K562 (cell line): ENCODE measurements at regions not wholly inside any gene's neighbourhood (a gene's known extent, or its start where the extent isn't known, plus 50 kb on each side); places are given as distances from the start of the nearest gene placed in this dataset.

ENCODE experiments used
- ATAC-seq: fragments of 200-7000 bp; cut with Tn5 transposase; 3 replicates; pipeline ENCODE4 v1.9.1; 2020; ENCODE audit warnings: moderate library complexity
- BruUV-seq: library from RNA; stranded (reverse); fragments of 400-500 nt; replicated peaks from 2 replicates; lab custom pipeline; 2021; lab: Mats Ljungman, UMichigan
- CTCF ChIA-PET: fragments of 300-600 bp; formaldehyde crosslinking; extraction: SDS; loops from one replicate; lab custom pipeline; 2021; ENCODE audit warnings: low intra/inter-chr PET ratio; lab: Yijun Ruan, JAX
- POLR2A ChIA-PET: fragments of 300-600, 350-650 bp; sonication (Branson Sonifier 250); formaldehyde crosslinking; extraction: SDS; loops from one replicate; lab custom pipeline; 2021; ENCODE audit warnings: antibody characterized with exemption, inconsistent platforms; lab: Yijun Ruan, JAX
- DNase-seq, 4 experiments: peaks; one replicate each; pipeline versions ENCODE4 v3.0.0 to v3.0.0-alpha.2; 2011 to 2018; ENCODE audit warnings: low spot score in 3 of 4, mixed read lengths in 3 of 4; ENCODE audit errors: extremely low read depth in 1 of 4
- FAIRE-seq: peaks from 2 replicates; lab custom pipeline; 2011; peaks lifted over from hg19 to GRCh38; lab: Jason Lieb, UNC
- H2AFZ ChIP-seq: 2 replicates; pipeline ENCODE4 v1.6.0; 2011; ENCODE audit warnings: low read depth, low read length, control low read depth, inconsistent platforms
- H3K27ac ChIP-seq: fragments of 200-600 bp; 3 replicates; pipeline ENCODE4 v1.8.0; 2011; ENCODE audit warnings: low read depth, mild to moderate bottlenecking, control low read depth, inconsistent platforms, low read length, moderate library complexity, mixed read lengths; ENCODE audit errors: extremely low read depth
- H3K27me3 ChIP-seq, 2 experiments: fragments of 300-600 bp in 1 of 2; 2 replicates in 1 of 2; 3 replicates in 1 of 2; pipeline versions ENCODE4 v1.6.0 to v1.8.0; 2011; ENCODE audit warnings: inconsistent platforms in 2 of 2, low read length in 2 of 2, mild to moderate bottlenecking in 1 of 2, mixed read lengths in 1 of 2, moderate library complexity in 1 of 2; ENCODE audit not compliant: control insufficient read depth in 2 of 2, insufficient read depth in 2 of 2
- H3K36me3 ChIP-seq: fragments of 300-600 bp; 3 replicates; pipeline ENCODE4 v1.8.0; 2011; ENCODE audit warnings: mild to moderate bottlenecking, low read length, inconsistent platforms; ENCODE audit not compliant: control insufficient read depth, insufficient read depth
- H3K4me1 ChIP-seq, 2 experiments: fragments of 200-600 bp in 1 of 2; replicated peaks in 1 of 2; 2 replicates in 1 of 2; 3 replicates in 1 of 2; pipeline versions ENCODE4 v1.5.1 to v1.8.0; 2011; ENCODE audit warnings: inconsistent platforms in 2 of 2, low read length in 2 of 2, mild to moderate bottlenecking in 1 of 2, mixed read lengths in 1 of 2, moderate library complexity in 1 of 2; ENCODE audit not compliant: control insufficient read depth in 2 of 2, insufficient read depth in 2 of 2
- H3K4me2 ChIP-seq: 2 replicates; pipeline ENCODE4 v1.6.1; 2011; ENCODE audit warnings: low read length, control low read depth, inconsistent platforms, mixed read lengths; ENCODE audit not compliant: insufficient read depth
- H3K4me3 ChIP-seq: fragments of 200-600 bp; sonication (generic), shearing (Covaris generic); 2 replicates; pipeline ENCODE4 v1.5.1; 2016; ENCODE audit warnings: control low read depth, inconsistent platforms
- H3K79me2 ChIP-seq: fragments of 200-600 bp; 3 replicates; pipeline ENCODE4 v1.8.0; 2011; ENCODE audit warnings: low read length, inconsistent platforms; ENCODE audit not compliant: control insufficient read depth, insufficient read depth
- H3K9ac ChIP-seq, 2 experiments: 2 replicates each; pipeline versions ENCODE4 v1.6.0 to v1.6.1; 2011; ENCODE audit warnings: low read depth in 2 of 2, low read length in 2 of 2, control low read depth in 1 of 2, inconsistent platforms in 1 of 2, mild to moderate bottlenecking in 1 of 2, mixed read lengths in 1 of 2; ENCODE audit not compliant: insufficient read depth in 1 of 2
- H3K9me1 ChIP-seq: one replicate; pipeline ENCODE4 v1.6.0; 2011; ENCODE audit warnings: inconsistent platforms, mild to moderate bottlenecking, low read length, moderate library complexity; ENCODE audit not compliant: control insufficient read depth, insufficient read depth
- H3K9me3 ChIP-seq: replicated peaks from 2 replicates; pipeline ENCODE4 v1.5.1; 2011; ENCODE audit warnings: low read depth, low read length, inconsistent platforms; ENCODE audit not compliant: control insufficient read depth, insufficient read depth
- H4K20me1 ChIP-seq: replicated peaks from 2 replicates; pipeline ENCODE4 v1.6.1; 2011; ENCODE audit warnings: low read length, inconsistent platforms, mixed read lengths; ENCODE audit not compliant: control insufficient read depth, insufficient read depth
- ADNP ChIP-seq: fragments of 200-800 bp; sonication (Bioruptor generic); IDR thresholded peaks from 2 replicates; pipeline ENCODE4 v1.6.1; 2016; ENCODE audit warnings: missing genetic modification characterization, missing compliant biosample characterization
- E2F4 ChIP-seq: sonication (generic); formaldehyde crosslinking; IDR thresholded peaks from 2 replicates; pipeline ENCODE4 v1.8.0; 2022; ENCODE audit warnings: mild to moderate bottlenecking, low read depth, missing genetic modification reagents
- GABPB2 ChIP-seq: fragments of 250-450 bp; sonication (Bioruptor Pico); conservative IDR thresholded peaks from 2 replicates; pipeline ENCODE4 v1.5.1; 2021; ENCODE audit warnings: mild to moderate bottlenecking
- HDAC6 ChIP-seq: IDR thresholded peaks from 2 replicates; pipeline ENCODE4 v1.6.1; 2012; ENCODE audit warnings: low read depth, mild to moderate bottlenecking, control low read depth, inconsistent platforms, low read length, moderate library complexity
- HNRNPH1 ChIP-seq: fragments of 200-400 bp; formaldehyde crosslinking; optimal IDR thresholded peaks from 2 replicates; pipeline ENCODE3; 2017; ENCODE audit warnings: low read depth, mild to moderate bottlenecking, low read length, moderate library complexity
- MIER1 ChIP-seq: fragments of 450-650 bp; IDR thresholded peaks from 2 replicates; pipeline ENCODE4 v1.6.1; 2016; ENCODE audit warnings: antibody characterized with exemption, mild to moderate bottlenecking, low read depth
- NR3C1 ChIP-seq: sonication (generic); formaldehyde crosslinking; IDR thresholded peaks from 2 replicates; pipeline ENCODE4 v1.8.1; 2022; ENCODE audit warnings: missing genetic modification reagents
- SAFB2 ChIP-seq: fragments of 200-400 bp; formaldehyde crosslinking; IDR thresholded peaks from 2 replicates; pipeline ENCODE4 v1.6.1; 2018; ENCODE audit warnings: borderline replicate concordance, low read length, low read depth, moderate library complexity; ENCODE audit not compliant: severe bottlenecking
- SMARCA4 ChIP-seq: fragments of 450-650 bp; IDR thresholded peaks from 2 replicates; pipeline ENCODE4 v1.6.1; 2016
- THRAP3 ChIP-seq: fragments of 450-650 bp; IDR thresholded peaks from 2 replicates; pipeline ENCODE4 v1.6.1; 2016; ENCODE audit warnings: mild to moderate bottlenecking, inconsistent platforms, borderline replicate concordance
- ZNF224 ChIP-seq: sonication (generic); formaldehyde crosslinking; IDR thresholded peaks from 2 replicates; pipeline ENCODE4 v1.8.0; 2022; ENCODE audit warnings: mild to moderate bottlenecking, missing genetic modification reagents
- ZNF23 ChIP-seq: fragments of 250-450 bp; sonication (Bioruptor Pico); IDR thresholded peaks from 2 replicates; pipeline ENCODE4 v1.4.0; 2020; ENCODE audit warnings: mild to moderate bottlenecking
- ZNF408 ChIP-seq: fragments of 250-450 bp; sonication (Bioruptor Pico); IDR thresholded peaks from 2 replicates; pipeline ENCODE4 v1.4.0; 2020; ENCODE audit warnings: low read depth, mild to moderate bottlenecking, moderate library complexity
- whole genome bisulfite sequencing: fragments of 100-300 bp; shearing (Covaris generic); methylation state at CpG from one replicate; pipeline ENCODE4 v1.1.6; 2016; ENCODE audit warnings: low coverage, mixed read lengths; ENCODE audit not compliant: insufficient coverage; ENCODE audit errors: missing lambda C conversion rate; 5-methylcytosine and 5-hydroxymethylcytosine counted together
- in situ Hi-C: fragments of 300-500 bp; cut with MboI; formaldehyde crosslinking; loops from 4 replicates; pipeline ENCODE4 v1.15.0; 2018; ENCODE audit warnings: inconsistent platforms, mixed read lengths
- intact Hi-C: fragments of 100-400 bp; cut with micrococcal nuclease; formaldehyde crosslinking; loops from 2 replicates; pipeline ENCODE4 v1.14.2; 2022

- H3K27me3 ChIP-seq = no peaks in the 10 kb centered on the region
- no peak overlapping the region for H3K4me3 ChIP-seq
- intact Hi-C loops = no loop called here
- no peak overlapping the region for H3K4me2 ChIP-seq
- TF ChIP-seq ADNP (tag) (no peak), E2F4 (CRISPR knock-in tag) (no peak), SAFB2 (no peak), HDAC6 (no peak), NR3C1 (CRISPR knock-in tag) (no peak), MIER1 (no peak), ZNF224 (CRISPR knock-in tag) (no peak), ZNF408 (CRISPR knock-in tag) (no peak), SMARCA4 (no peak), THRAP3 (no peak), ZNF23 (CRISPR knock-in tag) (no peak), GABPB2 (no peak), HNRNPH1 (no peak)
- DNase-seq = no peak
- H3K9me1 ChIP-seq = no peaks in the 10 kb centered on the region
- H3K27ac ChIP-seq = no peak overlapping the region
- WGBS = 23% methylated on average over 3 of the region's 3 CpGs
- no peak for FAIRE-seq
- H3K9ac ChIP-seq = no peak overlapping the region
- in situ Hi-C loops = no loop called here
- BruUV-seq = no TSS peak
- ChIA-PET CTCF (no interaction called here), POLR2A (no interaction called here)
- H3K4me1 ChIP-seq = peaks cover 0 to 23% of the 10 kb centered on the region in 2 experiments; a peak in 3 of 5 replicates
- no peaks in the 10 kb centered on the region for H4K20me1 ChIP-seq
- no peaks in the 10 kb centered on the region for H3K79me2 ChIP-seq
- no peaks in the 10 kb centered on the region for H3K9me3 ChIP-seq
- H2AFZ ChIP-seq = peak overlapping the region; percentile 38; the same call in 1 of the 2 replicates
- no peak for ATAC-seq
- H3K36me3 ChIP-seq = no peaks in the 10 kb centered on the region
Measured at GRCh38 chr6:81942067-81942370, 189.5 kb upstream of the TENT5A start.
